IMR-90 (cell line): ENCODE measurements at regions not wholly inside any gene's neighbourhood (a gene's known extent, or its start where the extent isn't known, plus 50 kb on each side); places are given as distances from the start of the nearest gene placed in this dataset.

Experiments
- ATAC-seq: fragments of 200-7000 bp; cut with Tn5 transposase; 2 replicates; pipeline ENCODE4 v1.9.1; 2020; ENCODE audit warnings: low read depth, mild to moderate bottlenecking, moderate library complexity
- BruUV-seq: library from RNA; stranded (reverse); fragments of 400-500 nt; replicated peaks from 2 replicates; lab custom pipeline; 2021; lab: Mats Ljungman, UMichigan
- CTCF ChIA-PET: fragments of 300-600 bp; formaldehyde crosslinking; extraction: SDS; loops from one replicate; lab custom pipeline; 2021; ENCODE audit warnings: antibody characterized with exemption; lab: Yijun Ruan, JAX
- POLR2A ChIA-PET: fragments of 300-600 bp; sonication (Branson Sonifier 250); formaldehyde crosslinking; loops from one replicate; lab custom pipeline; 2022; ENCODE audit warnings: antibody characterized with exemption; ENCODE audit not compliant: unreplicated experiment; lab: Charles Lee
- DNase-seq: peaks from one replicate; pipeline ENCODE4 v3.0.0; 2013
- H2AFZ ChIP-seq: replicated peaks from 2 replicates; pipeline ENCODE3; 2013; ENCODE audit warnings: low read length, mild to moderate bottlenecking; ENCODE audit not compliant: poor library complexity
- H2AK5ac ChIP-seq: 2 replicates; pipeline ENCODE4 v1.6.1; 2013; ENCODE audit warnings: low read depth, low read length, inconsistent platforms
- H2AK9ac ChIP-seq: replicated peaks from 2 replicates; pipeline ENCODE3; 2013; ENCODE audit warnings: mild to moderate bottlenecking, low read depth, low read length, moderate library complexity; ENCODE audit not compliant: poor library complexity
- H2BK120ac ChIP-seq: 2 replicates; pipeline ENCODE4 v1.6.1; 2013; ENCODE audit warnings: low read depth, low read length, inconsistent platforms
- H2BK15ac ChIP-seq: 3 replicates; pipeline ENCODE4 v1.6.1; 2013; ENCODE audit warnings: low read depth, low read length, inconsistent platforms
- H2BK20ac ChIP-seq: 2 replicates; pipeline ENCODE4 v1.6.1; 2013; ENCODE audit warnings: low read depth, mild to moderate bottlenecking, inconsistent platforms, low read length, moderate library complexity
- H2BK5ac ChIP-seq: 2 replicates; pipeline ENCODE4 v1.6.1; 2013; ENCODE audit warnings: mild to moderate bottlenecking, low read depth, low read length, inconsistent platforms; ENCODE audit not compliant: poor library complexity, severe bottlenecking
- H3K14ac ChIP-seq: replicated peaks from 2 replicates; pipeline ENCODE4 v1.6.1; 2013; ENCODE audit warnings: low read depth, low read length, inconsistent platforms
- H3K18ac ChIP-seq: 2 replicates; pipeline ENCODE4 v1.6.1; 2013; ENCODE audit warnings: low read depth, low read length, control low read depth
- H3K23ac ChIP-seq: 2 replicates; pipeline ENCODE4 v1.6.1; 2013; ENCODE audit warnings: low read depth, low read length, inconsistent platforms
- H3K27ac ChIP-seq: 2 replicates; pipeline ENCODE4 v1.5.1; 2013; ENCODE audit warnings: mild to moderate bottlenecking, control low read depth, low read length; ENCODE audit not compliant: insufficient read depth
- H3K27me3 ChIP-seq: 2 replicates; pipeline ENCODE4 v1.6.1; 2013; ENCODE audit warnings: low read length; ENCODE audit not compliant: control insufficient read depth, insufficient read depth
- H3K36me3 ChIP-seq: 2 replicates; pipeline ENCODE4 v1.6.1; 2013; ENCODE audit warnings: low read length, mixed read lengths; ENCODE audit not compliant: control insufficient read depth, insufficient read depth
- H3K4ac ChIP-seq: 2 replicates; pipeline ENCODE4 v1.6.1; 2013; ENCODE audit warnings: low read depth, low read length, inconsistent platforms
- H3K4me1 ChIP-seq: 2 replicates; pipeline ENCODE4 v1.6.1; 2013; ENCODE audit warnings: low read length, mixed read lengths; ENCODE audit not compliant: control insufficient read depth, insufficient read depth
- H3K4me2 ChIP-seq: 2 replicates; pipeline ENCODE4 v1.6.1; 2013; ENCODE audit warnings: low read depth, mild to moderate bottlenecking, control low read depth, low read length, moderate library complexity
- H3K4me3 ChIP-seq: 2 replicates; pipeline ENCODE4 v1.5.1; 2013; ENCODE audit warnings: low read depth, mild to moderate bottlenecking, control low read depth, low read length, moderate library complexity; ENCODE audit not compliant: insufficient read depth
- H3K56ac ChIP-seq: 2 replicates; pipeline ENCODE4 v1.6.1; 2013; ENCODE audit warnings: low read length, inconsistent platforms; ENCODE audit not compliant: insufficient read depth; ENCODE audit errors: extremely low read depth
- H3K79me1 ChIP-seq, 2 experiments: 2 replicates each; pipeline ENCODE4 v1.6.1; 2013; ENCODE audit warnings: low read length in 2 of 2, inconsistent platforms in 1 of 2, low read depth in 1 of 2
- H3K9ac ChIP-seq: 2 replicates; pipeline ENCODE4 v1.6.1; 2013; ENCODE audit warnings: low read depth, low read length, control low read depth
- H3K9me1 ChIP-seq: 2 replicates; pipeline ENCODE4 v1.6.1; 2013; ENCODE audit warnings: low read length, inconsistent platforms; ENCODE audit not compliant: insufficient read depth
- H3K9me3 ChIP-seq: 2 replicates; pipeline ENCODE4 v1.6.1; 2013; ENCODE audit warnings: low read length; ENCODE audit not compliant: control insufficient read depth, insufficient read depth
- H4K20me1 ChIP-seq: 2 replicates; pipeline ENCODE4 v1.6.1; 2013; ENCODE audit warnings: low read length, inconsistent platforms; ENCODE audit not compliant: insufficient read depth
- H4K5ac ChIP-seq: 2 replicates; pipeline ENCODE4 v1.6.1; 2013; ENCODE audit warnings: mild to moderate bottlenecking, low read depth, low read length, control low read depth
- H4K8ac ChIP-seq, 2 experiments: 2 replicates each; pipeline ENCODE4 v1.6.1; 2013; ENCODE audit warnings: low read depth in 2 of 2, low read length in 2 of 2, control low read depth in 1 of 2, inconsistent platforms in 1 of 2
- H4K91ac ChIP-seq: 2 replicates; pipeline ENCODE4 v1.6.1; 2013; ENCODE audit warnings: low read depth, low read length, inconsistent platforms; ENCODE audit not compliant: insufficient read depth
- BHLHE40 ChIP-seq: fragments of 150-350 bp; IDR thresholded peaks from 2 replicates; pipeline ENCODE4 v1.6.1; 2016; ENCODE audit warnings: mild to moderate bottlenecking, low read depth, low read length
- MXI1 ChIP-seq: IDR thresholded peaks from 2 replicates; pipeline ENCODE4 v1.6.1; 2012; ENCODE audit warnings: low read depth, mild to moderate bottlenecking, low read length, moderate library complexity, borderline replicate concordance
- NFE2L2 ChIP-seq: fragments of 150-350 bp; IDR thresholded peaks from 2 replicates; pipeline ENCODE4 v1.6.1; 2016; ENCODE audit warnings: low read depth, mild to moderate bottlenecking, low read length
- WGBS, 2 experiments: methylation state at CpG; one replicate each; pipeline versions ENCODE4 v1.1.5 to v1.1.7; 2013; ENCODE audit warnings: missing lambda C conversion rate in 2 of 2; ENCODE audit not compliant: insufficient read length in 1 of 2; ENCODE audit errors: extremely low coverage in 2 of 2; 5-methylcytosine and 5-hydroxymethylcytosine counted together
- dilution Hi-C: fragments of 300-500 bp; cut with HindIII; formaldehyde crosslinking; loops from one replicate; pipeline ENCODE4 v1.14.3; 2018; ENCODE audit warnings: low sequenced_read_pairs; ENCODE audit not compliant: unreplicated experiment
- in situ Hi-C: fragments of 300-500 bp; cut with MboI; formaldehyde crosslinking; loops from 3 replicates; pipeline ENCODE4 v1.14.3; 2019; ENCODE audit warnings: low sequenced_read_pairs, inconsistent platforms, mixed read lengths
- intact Hi-C: fragments of 100-400 bp; cut with micrococcal nuclease; formaldehyde crosslinking; loops from 2 replicates; pipeline ENCODE4 v1.10.0; 2022
- TF ChIP-seq, protein P1 (sequence below): fragments of 150-350 bp; IDR thresholded peaks from 2 replicates; pipeline ENCODE4 v1.6.1; 2016; ENCODE audit warnings: low read depth, mild to moderate bottlenecking, low read length, moderate library complexity, borderline replicate concordance

DNA sequence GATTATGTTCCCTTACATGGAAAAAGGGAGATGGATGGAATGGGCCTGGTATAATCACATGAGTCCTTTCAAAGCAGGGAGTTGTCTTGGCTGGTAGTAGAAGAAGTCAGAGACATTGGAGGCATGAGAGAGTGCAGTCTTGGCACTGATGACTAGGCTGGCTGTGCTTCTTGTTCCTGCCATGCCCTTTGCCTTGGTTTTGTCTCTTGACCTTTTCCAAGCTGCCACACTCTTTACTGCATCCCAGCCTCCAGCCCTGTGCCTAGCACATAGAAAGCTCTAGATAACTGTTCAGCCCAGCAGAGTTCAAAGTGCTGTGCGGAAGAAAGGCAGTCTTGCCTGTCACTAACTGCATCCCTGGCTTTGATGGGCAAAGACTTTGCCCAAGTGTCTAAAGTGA, 412.6 kb downstream of the PRDM2 start:
- no peak overlapping the region for H2BK15ac ChIP-seq
- ChIA-PET POLR2A (no interaction called here), CTCF (no interaction called here)
- no peak overlapping the region for H3K23ac ChIP-seq
- H2BK5ac ChIP-seq, result no peak overlapping the region
- no peaks in the 10 kb centered on the region for H3K27me3 ChIP-seq
- in situ Hi-C loops (no loop called here), dilution Hi-C loops (no loop called here), intact Hi-C loops (loop anchor here (2.0 to 5.0 kb wide), 2 partner anchors 935 to 992 kb away; no protein-coding TSS in a partner anchor)
- no peak overlapping the region for H3K9ac ChIP-seq
- no peak for DNase-seq
- peaks cover 9% of the 10 kb centered on the region for H3K9me3 ChIP-seq
- H4K20me1 ChIP-seq, result no peaks in the 10 kb centered on the region
- WGBS, 2 experiments, result no CpG with 5 or more reads among the region's 1 CpG
- no peak overlapping the region for H3K18ac ChIP-seq
- H3K4ac ChIP-seq, result no peak overlapping the region
- H3K36me3 ChIP-seq, result no peaks in the 10 kb centered on the region
- no peak overlapping the region for H3K4me3 ChIP-seq
- no peak for ATAC-seq
- TF ChIP-seq MXI1 (no peak), NFE2L2 (no peak), BHLHE40 (no peak)
- TF ChIP-seq, protein P1, sequence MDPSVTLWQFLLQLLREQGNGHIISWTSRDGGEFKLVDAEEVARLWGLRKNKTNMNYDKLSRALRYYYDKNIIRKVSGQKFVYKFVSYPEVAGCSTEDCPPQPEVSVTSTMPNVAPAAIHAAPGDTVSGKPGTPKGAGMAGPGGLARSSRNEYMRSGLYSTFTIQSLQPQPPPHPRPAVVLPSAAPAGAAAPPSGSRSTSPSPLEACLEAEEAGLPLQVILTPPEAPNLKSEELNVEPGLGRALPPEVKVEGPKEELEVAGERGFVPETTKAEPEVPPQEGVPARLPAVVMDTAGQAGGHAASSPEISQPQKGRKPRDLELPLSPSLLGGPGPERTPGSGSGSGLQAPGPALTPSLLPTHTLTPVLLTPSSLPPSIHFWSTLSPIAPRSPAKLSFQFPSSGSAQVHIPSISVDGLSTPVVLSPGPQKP, result no peak
- H3K4me1 ChIP-seq, result no peaks in the 10 kb centered on the region
- H3K4me2 ChIP-seq, result no peak overlapping the region
- H3K27ac ChIP-seq, result no peak overlapping the region
- no peak overlapping the region for H4K8ac ChIP-seq
- H3K9me1 ChIP-seq, result no peaks in the 10 kb centered on the region
- H3K56ac ChIP-seq, result no peak overlapping the region
- H2AK9ac ChIP-seq, result no peak overlapping the region
- no peak overlapping the region for H2BK120ac ChIP-seq
- H3K79me1 ChIP-seq, result no peaks in the 10 kb centered on the region
- H2AK5ac ChIP-seq, result no peak overlapping the region
- no peak overlapping the region for H3K14ac ChIP-seq
- BruUV-seq, result no TSS peak
- no peak overlapping the region for H2AFZ ChIP-seq
- H2BK20ac ChIP-seq, result no peak overlapping the region
- H4K91ac ChIP-seq, result no peak overlapping the region
- no peak overlapping the region for H4K5ac ChIP-seq
